Skeletal muscle tissue (tissue), 3 donors: ENCODE measurements at regions not wholly inside any gene's neighbourhood (a gene's known extent, or its start where the extent isn't known, plus 50 kb on each side); places are given as distances from the start of the nearest gene placed in this dataset.

Source experiments
- H3K27ac ChIP-seq: one replicate; pipeline ENCODE4 v1.7.0; 2013; ENCODE audit warnings: mild to moderate bottlenecking, low read depth, low read length, inconsistent platforms
- H3K27me3 ChIP-seq, 3 donors: one replicate each; pipeline ENCODE4 v1.7.0; 2013; ENCODE audit warnings: low read length in 3 of 3; ENCODE audit not compliant: control insufficient read depth in 3 of 3, insufficient read depth in 3 of 3
- H3K36me3 ChIP-seq, 3 donors: one replicate each; pipeline ENCODE4 v1.7.0; 2013; ENCODE audit warnings: low read length in 3 of 3; ENCODE audit not compliant: control insufficient read depth in 3 of 3, insufficient read depth in 3 of 3
- H3K4me1 ChIP-seq, 3 donors: one replicate each; pipeline ENCODE4 v1.7.0; 2013; ENCODE audit warnings: low read length in 3 of 3, mild to moderate bottlenecking in 3 of 3; ENCODE audit not compliant: control insufficient read depth in 3 of 3, insufficient read depth in 3 of 3
- H3K4me3 ChIP-seq, 3 donors: one replicate each; pipeline ENCODE4 v1.7.0; 2013; ENCODE audit warnings: low read length in 3 of 3
- H3K9ac ChIP-seq, 3 donors: one replicate each; pipeline ENCODE4 v1.7.0; 2013; ENCODE audit warnings: low read length in 3 of 3, mild to moderate bottlenecking in 3 of 3, moderate library complexity in 2 of 3, low read depth in 1 of 3
- H3K9me3 ChIP-seq, 3 donors: one replicate each; pipeline ENCODE4 v1.7.0; 2013; ENCODE audit warnings: low read length in 3 of 3; ENCODE audit not compliant: control insufficient read depth in 3 of 3
- donor health status: Osteomylitis.

- Histone ChIP-seq H3K36me3 (no peaks in the 10 kb centered on the region), H3K9me3 (peaks cover 0 to 6% (median 0%) of the 10 kb centered on the region in 3 donors), H3K27me3 (peaks cover 0 to 2% (median 0%) of the 10 kb centered on the region in 3 donors), H3K9ac (no peak overlapping the region), H3K4me3 (no peak overlapping the region), H3K27ac (no peak overlapping the region), H3K4me1 (no peaks in the 10 kb centered on the region)
These were observed 268.2 kb downstream of the SH3GL2 start for GRCh38 chr9:17846948-17847655.

- Histone ChIP-seq H3K36me3 (no peaks in the 10 kb centered on the region), H3K9ac (no peak overlapping the region), H3K27me3 (peaks cover 0 to 2% (median 0%) of the 10 kb centered on the region in 3 donors), H3K4me3 (no peak overlapping the region), H3K9me3 (peaks cover 0 to 6% (median 0%) of the 10 kb centered on the region in 3 donors), H3K4me1 (no peaks in the 10 kb centered on the region), H3K27ac (no peak overlapping the region)
These were observed 269.0 kb downstream of the SH3GL2 start for GRCh38 chr9:17847908-17848307.

GRCh38 chr9:17852108-17852507, 273.2 kb downstream of the SH3GL2 start:
- peaks cover 0 to 2% (median 0%) of the 10 kb centered on the region in 3 donors for H3K27me3 ChIP-seq
- H3K9me3 ChIP-seq = no peaks in the 10 kb centered on the region
- no peak overlapping the region for H3K9ac ChIP-seq
- H3K27ac ChIP-seq = no peak overlapping the region
- no peak overlapping the region for H3K4me3 ChIP-seq
- H3K4me1 ChIP-seq = no peaks in the 10 kb centered on the region
- no peaks in the 10 kb centered on the region for H3K36me3 ChIP-seq

GRCh38 chr9:17854487-17854886, 275.6 kb downstream of the SH3GL2 start:
- no peak overlapping the region for H3K9ac ChIP-seq
- no peaks in the 10 kb centered on the region for H3K27me3 ChIP-seq
- H3K4me1 ChIP-seq = no peaks in the 10 kb centered on the region
- no peaks in the 10 kb centered on the region for H3K9me3 ChIP-seq
- no peaks in the 10 kb centered on the region for H3K36me3 ChIP-seq
- H3K27ac ChIP-seq = no peak overlapping the region
- no peak overlapping the region for H3K4me3 ChIP-seq

- no peak overlapping the region for H3K4me3 ChIP-seq
- H3K4me1 ChIP-seq = no peaks in the 10 kb centered on the region
- H3K9ac ChIP-seq = no peak overlapping the region
- H3K27ac ChIP-seq = no peak overlapping the region
- H3K9me3 ChIP-seq = no peaks in the 10 kb centered on the region
- no peaks in the 10 kb centered on the region for H3K27me3 ChIP-seq
- no peaks in the 10 kb centered on the region for H3K36me3 ChIP-seq
These were observed 278.1 kb downstream of the SH3GL2 start for GRCh38 chr9:17856995-17857394.

GRCh38 chr9:17859228-17859627, 280.4 kb downstream of the SH3GL2 start:
- no peak overlapping the region for H3K9ac ChIP-seq

GRCh38 chr9:17859987-17860386, 281.1 kb downstream of the SH3GL2 start:
- H3K9me3 ChIP-seq = no peaks in the 10 kb centered on the region
- no peaks in the 10 kb centered on the region for H3K4me1 ChIP-seq
- no peaks in the 10 kb centered on the region for H3K27me3 ChIP-seq
- no peak overlapping the region for H3K4me3 ChIP-seq
- no peak overlapping the region for H3K27ac ChIP-seq
- no peaks in the 10 kb centered on the region for H3K36me3 ChIP-seq
- H3K9ac ChIP-seq = no peak overlapping the region

More at GRCh38 chr9:17859228-17859627, 280.4 kb downstream of the SH3GL2 start:
- no peaks in the 10 kb centered on the region for H3K27me3 ChIP-seq
- H3K27ac ChIP-seq = no peak overlapping the region
- no peaks in the 10 kb centered on the region for H3K4me1 ChIP-seq
- no peaks in the 10 kb centered on the region for H3K9me3 ChIP-seq
- no peaks in the 10 kb centered on the region for H3K36me3 ChIP-seq
- H3K4me3 ChIP-seq = no peak overlapping the region

- Histone ChIP-seq H3K9me3 (no peaks in the 10 kb centered on the region), H3K4me3 (no peak overlapping the region)
These were observed 283.2 kb downstream of the SH3GL2 start for GRCh38 chr9:17862101-17862500.

GRCh38 chr9:17862629-17863028, 283.8 kb downstream of the SH3GL2 start:
- no peak overlapping the region for H3K27ac ChIP-seq
- no peaks in the 10 kb centered on the region for H3K9me3 ChIP-seq

More at GRCh38 chr9:17862101-17862500, 283.2 kb downstream of the SH3GL2 start:
- no peak overlapping the region for H3K27ac ChIP-seq
- H3K4me1 ChIP-seq = no peaks in the 10 kb centered on the region
- no peaks in the 10 kb centered on the region for H3K36me3 ChIP-seq
- no peak overlapping the region for H3K9ac ChIP-seq
- no peaks in the 10 kb centered on the region for H3K27me3 ChIP-seq

GRCh38 chr9:17863213-17863883, 284.5 kb downstream of the SH3GL2 start:
- no peaks in the 10 kb centered on the region for H3K9me3 ChIP-seq
- no peaks in the 10 kb centered on the region for H3K27me3 ChIP-seq
- no peak overlapping the region for H3K9ac ChIP-seq
- H3K27ac ChIP-seq = no peak overlapping the region
- H3K36me3 ChIP-seq = no peaks in the 10 kb centered on the region
- no peak overlapping the region for H3K4me3 ChIP-seq
- no peaks in the 10 kb centered on the region for H3K4me1 ChIP-seq

More at GRCh38 chr9:17862629-17863028, 283.8 kb downstream of the SH3GL2 start:
- Histone ChIP-seq H3K4me1 (no peaks in the 10 kb centered on the region), H3K9ac (no peak overlapping the region), H3K36me3 (no peaks in the 10 kb centered on the region), H3K27me3 (no peaks in the 10 kb centered on the region), H3K4me3 (no peak overlapping the region)
